Spinal cord (tissue), 9 donors: ENCODE measurements at regions not wholly inside any gene's neighbourhood (a gene's known extent, or its start where the extent isn't known, plus 50 kb on each side); places are given as distances from the start of the nearest gene placed in this dataset.

Experiments
- DNase-seq, 6 donors: peaks; one replicate each; pipeline versions ENCODE4 v3.0.0 to v3.0.0-alpha.2; 2013 to 2015; ENCODE audit warnings: low spot score in 6 of 6, low read depth in 4 of 6
- H3K27ac ChIP-seq: one replicate; pipeline ENCODE4 v1.5.1; 2013; ENCODE audit warnings: low read depth, low read length, control low read depth
- H3K27me3 ChIP-seq: one replicate; pipeline ENCODE4 v1.6.1; 2013; ENCODE audit warnings: low read length; ENCODE audit not compliant: control insufficient read depth, insufficient read depth
- H3K36me3 ChIP-seq: one replicate; pipeline ENCODE4 v1.6.1; 2013; ENCODE audit warnings: low read length; ENCODE audit not compliant: control insufficient read depth, insufficient read depth
- H3K4me1 ChIP-seq: one replicate; pipeline ENCODE4 v1.6.1; 2013; ENCODE audit warnings: low read length; ENCODE audit not compliant: control insufficient read depth, insufficient read depth
- H3K4me3 ChIP-seq: one replicate; pipeline ENCODE4 v1.5.1; 2013; ENCODE audit warnings: low read depth, low read length, control low read depth
- H3K9me3 ChIP-seq: one replicate; pipeline ENCODE4 v1.6.1; 2013; ENCODE audit warnings: low read length; ENCODE audit not compliant: control insufficient read depth, insufficient read depth
- WGBS: methylation state at CpG from one replicate; pipeline ENCODE4 v1.1.5; 2013; ENCODE audit warnings: missing lambda C conversion rate; ENCODE audit not compliant: insufficient coverage; 5-methylcytosine and 5-hydroxymethylcytosine counted together
- donor health status: healthy.

GRCh38 chr3:88312256-88312655, 162.5 kb downstream of the C3orf38 start:
- Histone ChIP-seq H3K36me3 (no peaks in the 10 kb centered on the region), H3K27ac (no peak overlapping the region), H3K4me1 (no peaks in the 10 kb centered on the region), H3K9me3 (no peaks in the 10 kb centered on the region), H3K4me3 (no peak overlapping the region), H3K27me3 (no peaks in the 10 kb centered on the region)
- WGBS, result no CpG with 5 or more reads among the region's 2 CpGs
- peak in 2 of 6 donors; percentile 31 to 37 for DNase-seq

- no peaks in the 10 kb centered on the region for H3K27me3 ChIP-seq
- DNase-seq, result no peak
- H3K36me3 ChIP-seq, result no peaks in the 10 kb centered on the region
- no peak overlapping the region for H3K27ac ChIP-seq
- no peaks in the 10 kb centered on the region for H3K4me1 ChIP-seq
- no peaks in the 10 kb centered on the region for H3K9me3 ChIP-seq
- 85% methylated on average over 3 of the region's 3 CpGs for WGBS
- no peak overlapping the region for H3K4me3 ChIP-seq
These were observed 168.3 kb downstream of the C3orf38 start for GRCh38 chr3:88318067-88318466.

GRCh38 chr3:88321363-88322050, 171.7 kb downstream of the C3orf38 start:
- Histone ChIP-seq H3K4me1 (no peaks in the 10 kb centered on the region), H3K27ac (no peak overlapping the region), H3K27me3 (no peaks in the 10 kb centered on the region), H3K4me3 (no peak overlapping the region), H3K36me3 (no peaks in the 10 kb centered on the region), H3K9me3 (no peaks in the 10 kb centered on the region)
- WGBS, result 89% methylated on average over 1 of the region's 3 CpGs
- no peak for DNase-seq

DNA sequence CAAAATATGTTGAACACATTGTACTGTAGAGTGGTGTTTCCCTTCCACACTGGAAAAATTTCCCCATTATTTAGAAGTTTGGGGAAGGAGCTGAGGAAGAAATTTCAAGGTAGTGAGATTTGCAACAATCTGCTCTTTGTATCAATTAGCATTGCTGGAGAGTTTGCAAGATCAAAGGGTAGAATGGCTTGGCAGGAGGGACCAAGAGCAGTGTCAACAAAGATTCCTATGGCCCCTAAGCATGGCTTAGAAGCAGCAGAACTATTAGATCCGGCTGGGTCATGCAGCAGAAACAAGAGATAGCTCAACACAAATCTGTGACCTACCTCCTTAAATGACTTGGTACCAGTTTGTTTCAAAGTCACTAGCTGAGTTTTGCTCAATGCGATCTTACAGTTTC, 175.0 kb downstream of the C3orf38 start:
- Histone ChIP-seq H3K27me3 (no peaks in the 10 kb centered on the region), H3K4me1 (no peaks in the 10 kb centered on the region), H3K9me3 (no peaks in the 10 kb centered on the region), H3K27ac (no peak overlapping the region), H3K4me3 (no peak overlapping the region), H3K36me3 (no peaks in the 10 kb centered on the region)
- WGBS, result 86% methylated on average over 2 of the region's 2 CpGs
- DNase-seq, result no peak

DNA sequence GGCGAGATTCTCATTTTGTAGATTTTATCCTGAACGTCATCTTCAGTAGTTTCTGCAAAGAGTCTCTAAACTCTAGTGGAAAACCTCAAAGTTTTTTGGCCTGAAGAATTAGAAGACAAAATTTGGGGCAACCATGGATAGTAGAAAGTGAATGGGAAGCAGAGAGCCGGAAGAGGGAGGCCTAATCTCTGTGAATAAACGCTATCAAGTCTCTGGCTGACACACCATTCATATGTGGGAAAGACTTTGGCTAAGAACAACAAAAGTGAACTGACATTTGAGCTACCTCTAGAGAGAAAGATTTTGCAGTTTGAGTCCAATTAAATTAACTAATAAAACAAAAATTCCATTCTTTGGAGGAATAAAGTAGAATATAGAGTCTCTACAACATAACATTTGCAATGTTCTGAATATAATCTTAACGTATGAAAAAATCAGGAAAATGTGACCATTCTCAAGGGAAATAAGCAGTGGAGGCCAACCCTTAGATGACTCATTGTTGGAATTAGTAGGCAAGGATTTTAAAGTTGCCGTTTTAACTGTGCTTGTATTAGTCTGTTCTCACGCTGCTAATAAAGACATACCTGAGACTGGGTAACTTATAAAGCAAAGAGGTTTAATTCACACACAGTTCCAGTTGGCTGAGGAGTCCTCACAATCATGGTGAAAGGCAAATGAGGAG, 184.6 kb downstream of the C3orf38 start:
- H3K27me3 ChIP-seq, result no peaks in the 10 kb centered on the region
- H3K36me3 ChIP-seq, result no peaks in the 10 kb centered on the region
- H3K27ac ChIP-seq, result no peak overlapping the region
- no peak overlapping the region for H3K4me3 ChIP-seq
- no peaks in the 10 kb centered on the region for H3K9me3 ChIP-seq
- no peaks in the 10 kb centered on the region for H3K4me1 ChIP-seq
- DNase-seq, result no peak
- 90% methylated on average over 2 of the region's 7 CpGs for WGBS

GRCh38 chr3:88336894-88337293, 187.1 kb downstream of the C3orf38 start:
- H3K9me3 ChIP-seq, result no peaks in the 10 kb centered on the region
- no peaks in the 10 kb centered on the region for H3K36me3 ChIP-seq
- no peaks in the 10 kb centered on the region for H3K4me1 ChIP-seq
- H3K27me3 ChIP-seq, result no peaks in the 10 kb centered on the region
- no peak overlapping the region for H3K4me3 ChIP-seq
- DNase-seq, result no peak
- H3K27ac ChIP-seq, result no peak overlapping the region
- WGBS, result no CpG with 5 or more reads among the region's 1 CpG

GRCh38 chr3:88343264-88343663, 193.5 kb downstream of the C3orf38 start:
- no CpG with 5 or more reads among the region's 2 CpGs for WGBS
- no peak for DNase-seq
- H3K4me1 ChIP-seq, result no peaks in the 10 kb centered on the region
- H3K36me3 ChIP-seq, result no peaks in the 10 kb centered on the region
- H3K27ac ChIP-seq, result no peak overlapping the region
- H3K27me3 ChIP-seq, result no peaks in the 10 kb centered on the region
- H3K4me3 ChIP-seq, result no peak overlapping the region
- no peaks in the 10 kb centered on the region for H3K9me3 ChIP-seq

DNA sequence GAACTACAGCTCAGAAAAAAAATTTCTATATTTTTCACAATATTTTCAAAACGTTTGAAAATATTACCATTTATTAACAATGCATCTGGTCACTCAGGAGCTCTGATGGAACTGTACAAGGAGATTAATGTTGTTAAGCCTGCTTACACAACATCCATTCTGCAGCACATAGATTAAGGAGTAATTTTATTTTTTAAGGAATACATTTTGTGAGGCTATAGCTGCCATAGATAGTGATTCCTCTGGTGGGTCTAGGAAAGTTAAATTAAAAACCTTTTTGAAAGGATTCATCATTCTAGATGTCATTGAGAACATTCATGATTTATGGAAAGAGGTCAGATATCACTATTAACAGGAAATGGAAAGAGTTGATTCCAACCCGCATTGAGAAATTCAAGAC, 196.9 kb downstream of the C3orf38 start:
- Histone ChIP-seq H3K27me3 (no peaks in the 10 kb centered on the region), H3K9me3 (no peaks in the 10 kb centered on the region), H3K36me3 (no peaks in the 10 kb centered on the region), H3K27ac (no peak overlapping the region), H3K4me3 (no peak overlapping the region), H3K4me1 (no peaks in the 10 kb centered on the region)
- DNase-seq, result no peak
- 100% methylated on average over 1 of the region's 2 CpGs for WGBS

DNA sequence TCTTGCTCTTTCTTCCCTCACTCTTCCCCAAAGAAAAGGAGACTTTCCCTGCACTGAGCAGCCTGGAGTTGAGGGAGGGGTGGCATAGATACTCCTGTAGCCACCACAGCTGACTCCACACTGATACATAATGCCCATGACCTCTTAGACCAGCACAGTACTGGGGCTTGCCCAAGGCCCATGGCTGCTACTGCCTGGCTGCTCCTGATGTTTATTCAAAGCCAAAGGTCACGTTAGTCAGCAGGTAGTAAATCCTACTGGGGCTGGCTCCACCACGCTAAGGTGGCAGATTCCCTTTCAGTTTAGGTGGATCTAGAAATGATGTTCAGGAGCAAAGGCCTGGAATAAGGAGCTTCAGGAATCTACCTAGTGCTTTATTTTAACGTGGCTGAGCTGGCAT, 212.7 kb downstream of the C3orf38 start:
- Histone ChIP-seq H3K4me3 (no peak overlapping the region), H3K27ac (no peak overlapping the region), H3K27me3 (no peaks in the 10 kb centered on the region), H3K9me3 (peaks cover 1% of the 10 kb centered on the region), H3K36me3 (no peaks in the 10 kb centered on the region), H3K4me1 (no peaks in the 10 kb centered on the region)
- DNase-seq, result no peak
- WGBS, result 78% methylated on average over 2 of the region's 3 CpGs

DNA sequence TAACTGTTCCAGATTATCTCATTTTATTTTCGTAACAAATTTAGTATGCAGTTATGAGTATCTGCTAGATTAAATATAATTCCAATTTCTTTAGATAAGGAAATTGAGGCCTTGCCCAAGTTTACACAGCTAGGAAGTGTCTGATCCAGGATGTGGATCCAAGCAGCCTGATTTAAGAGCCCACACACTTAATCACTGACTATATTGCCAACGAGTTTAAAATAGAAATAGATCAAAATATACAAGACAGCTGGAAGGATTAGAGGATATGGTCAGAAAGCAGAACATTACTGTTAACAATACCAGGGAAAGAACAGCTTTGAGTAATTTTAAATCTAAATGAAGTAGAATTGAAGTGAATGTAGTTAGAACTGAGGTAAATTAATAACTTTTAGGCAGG, 215.2 kb downstream of the C3orf38 start:
- H3K36me3 ChIP-seq, result no peaks in the 10 kb centered on the region
- peak in 1 of 6 donors; percentile 2 for DNase-seq
- H3K4me1 ChIP-seq, result no peaks in the 10 kb centered on the region
- H3K4me3 ChIP-seq, result no peak overlapping the region
- H3K27ac ChIP-seq, result no peak overlapping the region
- no peaks in the 10 kb centered on the region for H3K27me3 ChIP-seq
- no peaks in the 10 kb centered on the region for H3K9me3 ChIP-seq
- no CpG with 5 or more reads among the region's 2 CpGs for WGBS
